Cardiac muscle cell (in vitro differentiated cells and primary cell): ENCODE measurements at regions not wholly inside any gene's neighbourhood (a gene's known extent, or its start where the extent isn't known, plus 50 kb on each side); places are given as distances from the start of the nearest gene placed in this dataset.
"Not testable (repeated sequence)": the region's sequence is repeated elsewhere in the genome, so short reads cannot be mapped to it uniquely, and the experiment has no call there.

Experiments used
- DNase-seq, 2 donors: peaks; one replicate each; pipeline versions ENCODE4 v3.0.0 to v3.0.0-alpha.2; 2010 to 2017; ENCODE audit warnings: low read depth in 1 of 2, low spot score in 1 of 2
- H3K27ac ChIP-seq: fragments of 200-600 bp; sonication (generic); 2 replicates; pipeline ENCODE4 v1.5.1; 2016
- H3K27me3 ChIP-seq: fragments of 200-600 bp; sonication (generic); 2 replicates; pipeline ENCODE4 v1.6.0; 2016; ENCODE audit warnings: control low read depth
- H3K36me3 ChIP-seq: fragments of 200-600 bp; sonication (generic); 2 replicates; pipeline ENCODE4 v1.5.1; 2016; ENCODE audit warnings: control low read depth
- H3K4me1 ChIP-seq: fragments of 200-600 bp; sonication (generic); 2 replicates; pipeline ENCODE4 v1.8.1; 2017; ENCODE audit warnings: low read depth, mild to moderate bottlenecking, mixed run types
- H3K4me3 ChIP-seq: fragments of 200-600 bp; sonication (generic); 2 replicates; pipeline ENCODE4 v1.5.1; 2016; ENCODE audit warnings: mild to moderate bottlenecking
- H3K9me3 ChIP-seq: fragments of 200-600 bp; sonication (generic); 2 replicates; pipeline ENCODE4 v1.5.1; 2017; ENCODE audit warnings: low read depth, mild to moderate bottlenecking, control low read depth
- CTCF ChIP-seq: IDR thresholded peaks from 2 replicates; pipeline ENCODE4 v1.5.1; 2012; ENCODE audit warnings: low read depth, mild to moderate bottlenecking, low read length

- H3K4me3 ChIP-seq: no peak overlapping the region
- H3K27ac ChIP-seq: no peak overlapping the region
- no peaks in the 10 kb centered on the region for H3K27me3 ChIP-seq
- H3K9me3 ChIP-seq: no peaks in the 10 kb centered on the region
- no peak for DNase-seq
- H3K36me3 ChIP-seq: no peaks in the 10 kb centered on the region
- no peak for TF ChIP-seq CTCF
- no peaks in the 10 kb centered on the region for H3K4me1 ChIP-seq
Observed at GRCh38 chr2:94602466-94602865, 268.8 kb upstream of the TEKT4 start.

- Histone ChIP-seq H3K36me3 (no peaks in the 10 kb centered on the region), H3K4me3 (no peak overlapping the region), H3K27ac (no peak overlapping the region), H3K9me3 (no peaks in the 10 kb centered on the region), H3K4me1 (no peaks in the 10 kb centered on the region), H3K27me3 (no peaks in the 10 kb centered on the region)
- TF ChIP-seq CTCF: no peak
- no peak for DNase-seq
Observed at GRCh38 chr2:94622113-94622618, 249.1 kb upstream of the TEKT4 start.

- not testable (repeated sequence) for H3K9me3 ChIP-seq, H3K36me3 ChIP-seq, H3K27ac ChIP-seq, H3K27me3 ChIP-seq, H3K4me1 ChIP-seq, DNase-seq, H3K4me3 ChIP-seq
Observed at GRCh38 chr2:94628953-94629352, 242.3 kb upstream of the TEKT4 start.

GRCh38 chr2:94641397-94641796 is 229.8 kb upstream of the TEKT4 start:
- not testable (repeated sequence) for H3K27me3 ChIP-seq, H3K27ac ChIP-seq, DNase-seq, H3K4me1 ChIP-seq, H3K4me3 ChIP-seq, H3K36me3 ChIP-seq, H3K9me3 ChIP-seq

GRCh38 chr2:94652131-94652530 is 219.1 kb upstream of the TEKT4 start:
- H3K27ac ChIP-seq, H3K4me3 ChIP-seq, H3K4me1 ChIP-seq: not testable (repeated sequence)

GRCh38 chr2:94669858-94670257 is 201.4 kb upstream of the TEKT4 start:
- not testable (repeated sequence) for H3K9me3 ChIP-seq, DNase-seq, H3K4me3 ChIP-seq, H3K27me3 ChIP-seq, H3K36me3 ChIP-seq, H3K27ac ChIP-seq, H3K4me1 ChIP-seq

More at GRCh38 chr2:94652131-94652530, 219.1 kb upstream of the TEKT4 start:
- not testable (repeated sequence) for H3K27me3 ChIP-seq, H3K36me3 ChIP-seq, H3K9me3 ChIP-seq, DNase-seq

- H3K36me3 ChIP-seq, H3K9me3 ChIP-seq, H3K27me3 ChIP-seq, H3K27ac ChIP-seq, H3K4me1 ChIP-seq, H3K4me3 ChIP-seq, DNase-seq: not testable (repeated sequence)
Observed at GRCh38 chr2:94694236-94694635, 177.0 kb upstream of the TEKT4 start.

GRCh38 chr2:94708982-94709381 is 162.2 kb upstream of the TEKT4 start:
- H3K27me3 ChIP-seq, H3K27ac ChIP-seq, H3K4me3 ChIP-seq, H3K36me3 ChIP-seq, H3K4me1 ChIP-seq, DNase-seq, H3K9me3 ChIP-seq: not testable (repeated sequence)

GRCh38 chr2:94725543-94725942 is 145.7 kb upstream of the TEKT4 start:
- no peaks in the 10 kb centered on the region for H3K27me3 ChIP-seq
- DNase-seq: no peak
- no peaks in the 10 kb centered on the region for H3K36me3 ChIP-seq
- no peak overlapping the region for H3K4me3 ChIP-seq
- H3K4me1 ChIP-seq: no peaks in the 10 kb centered on the region
- no peak overlapping the region for H3K27ac ChIP-seq
- no peaks in the 10 kb centered on the region for H3K9me3 ChIP-seq
- TF ChIP-seq CTCF: no peak

- not testable (repeated sequence) for H3K4me3 ChIP-seq, H3K27ac ChIP-seq, H3K9me3 ChIP-seq, H3K27me3 ChIP-seq, DNase-seq, H3K36me3 ChIP-seq, H3K4me1 ChIP-seq
Observed at GRCh38 chr2:94735536-94735935, 135.7 kb upstream of the TEKT4 start.

- H3K4me3 ChIP-seq, H3K27ac ChIP-seq, H3K9me3 ChIP-seq, DNase-seq, H3K36me3 ChIP-seq, H3K4me1 ChIP-seq, H3K27me3 ChIP-seq: not testable (repeated sequence)
Observed at GRCh38 chr2:94737145-94737544, 134.1 kb upstream of the TEKT4 start.
